HG03354 (cell line): ENCODE measurements at regions not wholly inside any gene's neighbourhood (a gene's known extent, or its start where the extent isn't known, plus 50 kb on each side); places are given as distances from the start of the nearest gene placed in this dataset.
"Not testable (repeated sequence)": the region's sequence is repeated elsewhere in the genome, so short reads cannot be mapped to it uniquely, and the experiment has no call there.

Experiments used
- ATAC-seq: cut with Tn5 transposase; IDR thresholded peaks from one replicate; pipeline ENCODE4 v1.9.1; 2021; ENCODE audit warnings: mild to moderate bottlenecking; ENCODE audit not compliant: unreplicated experiment, poor library complexity, severe bottlenecking

GRCh38 chr1:29919041-29919440 lies 682.7 kb downstream of the PTPRU start:
- not testable (repeated sequence) for ATAC-seq

- ATAC-seq: no peak
Observed at GRCh38 chr1:29916656-29917369, 680.5 kb downstream of the PTPRU start.

GRCh38 chr1:29914936-29915335 lies 678.6 kb downstream of the PTPRU start:
- no peak for ATAC-seq

- no peak for ATAC-seq
Observed at GRCh38 chr1:29912425-29912824, 676.1 kb downstream of the PTPRU start.

GRCh38 chr1:29909962-29910361 lies 673.6 kb downstream of the PTPRU start:
- no peak for ATAC-seq

- ATAC-seq: no peak
Observed at GRCh38 chr1:29907596-29907995, 671.3 kb downstream of the PTPRU start.

GRCh38 chr1:29906927-29907326 lies 670.6 kb downstream of the PTPRU start:
- no peak for ATAC-seq

- no peak for ATAC-seq
Observed at GRCh38 chr1:29903548-29904166, 667.3 kb downstream of the PTPRU start.

GRCh38 chr1:29901624-29902325 lies 665.5 kb downstream of the PTPRU start:
- ATAC-seq: no peak

GRCh38 chr1:29900712-29901111 lies 664.4 kb downstream of the PTPRU start:
- no peak for ATAC-seq

- ATAC-seq: no peak
Observed at GRCh38 chr1:29900104-29900679, 663.9 kb downstream of the PTPRU start.

- ATAC-seq: no peak
Observed at GRCh38 chr1:29896791-29897714, 660.7 kb downstream of the PTPRU start.

- ATAC-seq: no peak
Observed at GRCh38 chr1:29896300-29896699, 660.0 kb downstream of the PTPRU start.

GRCh38 chr1:29895201-29895600 lies 658.9 kb downstream of the PTPRU start:
- no peak for ATAC-seq

GRCh38 chr1:29894311-29894710 lies 658.0 kb downstream of the PTPRU start:
- no peak for ATAC-seq

- ATAC-seq: no peak
Observed at GRCh38 chr1:29893806-29894205, 657.5 kb downstream of the PTPRU start.

- ATAC-seq: no peak
Observed at GRCh38 chr1:29893046-29893723, 656.9 kb downstream of the PTPRU start.

- no peak for ATAC-seq
Observed at GRCh38 chr1:29892247-29892646, 655.9 kb downstream of the PTPRU start.
